A549 (cell line): ENCODE measurements at regions not wholly inside any gene's neighbourhood (a gene's known extent, or its start where the extent isn't known, plus 50 kb on each side); places are given as distances from the start of the nearest gene placed in this dataset.

ENCODE experiments used
- ATAC-seq, 2 experiments: fragments of 200-7000 bp in 1 of 2; fragments of >200 bp in 1 of 2; cut with Nextera tagmentation in 1 of 2; cut with Tn5 transposase in 1 of 2; 3 replicates each; pipeline versions ENCODE4 v1.8.0 to v1.9.1; 2018 to 2020; ENCODE audit warnings: mild to moderate bottlenecking in 1 of 2, moderate library complexity in 1 of 2
- CTCF ChIA-PET: fragments of 300-600 bp; sonication (Branson Sonifier 250); formaldehyde crosslinking; extraction: SDS; loops from one replicate; lab custom pipeline; 2021; ENCODE audit warnings: antibody characterized with exemption, inconsistent platforms; lab: Yijun Ruan, JAX
- POLR2A ChIA-PET: fragments of 350-600 bp; formaldehyde crosslinking; extraction: SDS; loops from one replicate; lab custom pipeline; 2021; ENCODE audit warnings: antibody characterized with exemption, inconsistent platforms; lab: Yijun Ruan, JAX
- DNase-seq, 2 experiments: peaks; one replicate each; pipeline versions ENCODE4 v3.0.0 to v3.0.0-alpha.2; 2011 to 2016; ENCODE audit warnings: low read depth in 1 of 2, low spot score in 1 of 2
- FAIRE-seq: peaks from 2 replicates; lab custom pipeline; 2011; peaks lifted over from hg19 to GRCh38; lab: Jason Lieb, UNC
- H3K27ac ChIP-seq, 2 experiments: fragments of >200 bp; sonication (Bioruptor Twin); formaldehyde crosslinking; 3 replicates each; pipeline ENCODE4 v1.5.1; 2016 to 2017
- H3K4me1 ChIP-seq: fragments of >200 bp; sonication (Bioruptor Twin); formaldehyde crosslinking; 3 replicates; pipeline ENCODE4 v1.6.1; 2016
- H3K4me2 ChIP-seq: fragments of >200 bp; sonication (Bioruptor Twin); formaldehyde crosslinking; 3 replicates; pipeline ENCODE4 v1.6.1; 2016
- H3K4me3 ChIP-seq: fragments of >200 bp; sonication (Bioruptor Twin); formaldehyde crosslinking; 3 replicates; pipeline ENCODE4 v1.5.1; 2016
- H3K9me3 ChIP-seq: fragments of >200 bp; sonication (Bioruptor Twin); formaldehyde crosslinking; 3 replicates; pipeline ENCODE4 v1.6.1; 2016
- BHLHE40 ChIP-seq: IDR thresholded peaks from 2 replicates; pipeline ENCODE4 v1.6.1; 2012; ENCODE audit warnings: low read depth, low read length, inconsistent platforms
- CBX2 ChIP-seq: fragments of 200-600 bp; sonication (generic); IDR thresholded peaks from 2 replicates; pipeline ENCODE4 v1.6.1; 2016; ENCODE audit warnings: low read depth, mild to moderate bottlenecking, borderline replicate concordance
- CBX8 ChIP-seq: fragments of 200-600 bp; sonication (generic); IDR thresholded peaks from 2 replicates; pipeline ENCODE4 v1.6.1; 2016
- EHF ChIP-seq: fragments of 250-450 bp; sonication (Bioruptor Pico); IDR thresholded peaks from 2 replicates; pipeline ENCODE4 v1.5.0; 2020; ENCODE audit warnings: mild to moderate bottlenecking
- ELK1 ChIP-seq: fragments of 150-350 bp; IDR thresholded peaks from 2 replicates; pipeline ENCODE4 v1.6.1; 2014; ENCODE audit warnings: low read depth, mild to moderate bottlenecking, low read length
- EP300 ChIP-seq, 2 experiments: fragments of >200 bp; sonication (Bioruptor Twin); formaldehyde crosslinking; IDR thresholded peaks; 2 replicates in 1 of 2; 3 replicates in 1 of 2; pipeline ENCODE4 v1.6.1; 2016 to 2017
- ESRRA ChIP-seq: fragments of 150-350 bp; IDR thresholded peaks from 2 replicates; pipeline ENCODE4 v1.6.1; 2014; ENCODE audit warnings: mild to moderate bottlenecking, low read length, borderline replicate concordance
- FOXS1 ChIP-seq: fragments of 250-450 bp; sonication (Bioruptor Pico); IDR thresholded peaks from 2 replicates; pipeline ENCODE4 v1.5.0; 2020; ENCODE audit warnings: mild to moderate bottlenecking, moderate library complexity
- HDAC2 ChIP-seq: fragments of 200-600 bp; sonication (generic); IDR thresholded peaks from 2 replicates; pipeline ENCODE4 v1.6.1; 2016
- HEYL ChIP-seq: fragments of 250-450 bp; sonication (Bioruptor Pico); IDR thresholded peaks from 2 replicates; pipeline ENCODE4 v1.8.0; 2021; ENCODE audit warnings: mild to moderate bottlenecking, moderate library complexity
- HOXB13 ChIP-seq: fragments of 250-450 bp; sonication (Bioruptor Pico); IDR thresholded peaks from 2 replicates; pipeline ENCODE4 v1.5.0; 2020; ENCODE audit warnings: low read depth, mild to moderate bottlenecking, moderate library complexity
- JUNB ChIP-seq: fragments of >200 bp; sonication (Bioruptor Twin); formaldehyde crosslinking; IDR thresholded peaks from 2 replicates; pipeline ENCODE4 v1.6.1; 2016
- MAFK ChIP-seq: fragments of 450-650 bp; IDR thresholded peaks from 2 replicates; pipeline ENCODE4 v1.6.1; 2014; ENCODE audit not compliant: partially characterized antibody
- NR3C1 ChIP-seq: fragments of >200 bp; sonication (Bioruptor Twin); formaldehyde crosslinking; IDR thresholded peaks from 3 replicates; pipeline ENCODE4 v1.6.1; 2017
- PBX3 ChIP-seq: IDR thresholded peaks from 2 replicates; pipeline ENCODE4 v1.6.1; 2012
- PHF8 ChIP-seq: fragments of 200-600 bp; sonication (generic); IDR thresholded peaks from 2 replicates; pipeline ENCODE4 v1.6.1; 2016; ENCODE audit warnings: low read depth, mild to moderate bottlenecking, antibody characterized with exemption, moderate library complexity, borderline replicate concordance
- POLR2A ChIP-seq: IDR thresholded peaks from 2 replicates; pipeline ENCODE4 v1.6.1; 2012; ENCODE audit warnings: mild to moderate bottlenecking, low read length
- RARB ChIP-seq: fragments of 250-450 bp; sonication (Bioruptor Pico); IDR thresholded peaks from 2 replicates; pipeline ENCODE4 v1.8.0; 2021; ENCODE audit warnings: mild to moderate bottlenecking, moderate library complexity
- RCOR1 ChIP-seq: fragments of 150-350 bp; IDR thresholded peaks from 2 replicates; pipeline ENCODE4 v1.6.1; 2014; ENCODE audit warnings: antibody characterized with exemption, low read length, low read depth
- REST ChIP-seq: fragments of 200-600 bp; sonication (generic); IDR thresholded peaks from 2 replicates; pipeline ENCODE4 v1.6.1; 2016; ENCODE audit warnings: antibody characterized with exemption, mild to moderate bottlenecking, moderate library complexity
- RFX5 ChIP-seq: fragments of 450-650 bp; IDR thresholded peaks from 2 replicates; pipeline ENCODE4 v1.7.1; 2014; ENCODE audit warnings: antibody characterized with exemption, mild to moderate bottlenecking, moderate library complexity
- TFCP2L1 ChIP-seq: fragments of 250-450 bp; sonication (Bioruptor Pico); IDR thresholded peaks from 2 replicates; pipeline ENCODE4 v1.5.0; 2021; ENCODE audit warnings: mild to moderate bottlenecking
- ZC3H11A ChIP-seq: fragments of 450-650 bp; IDR thresholded peaks from 2 replicates; pipeline ENCODE4 v1.6.1; 2014; ENCODE audit warnings: antibody characterized with exemption, mild to moderate bottlenecking
- ZFP36 ChIP-seq: fragments of 450-650 bp; IDR thresholded peaks from 2 replicates; pipeline ENCODE4 v1.6.1; 2014; ENCODE audit warnings: borderline replicate concordance; ENCODE audit not compliant: partially characterized antibody
- ZNF302 ChIP-seq: fragments of 250-450 bp; sonication (Bioruptor Pico); IDR thresholded peaks from 2 replicates; pipeline ENCODE4 v1.9.0; 2021; ENCODE audit warnings: inconsistent platforms, mild to moderate bottlenecking, moderate library complexity
- WGBS: methylation state at CpG from one replicate; pipeline ENCODE4 v1.1.6; 2017; ENCODE audit errors: missing lambda C conversion rate; 5-methylcytosine and 5-hydroxymethylcytosine counted together
- TF ChIP-seq, protein P1 (sequence below): fragments of 450-650 bp; IDR thresholded peaks from 2 replicates; pipeline ENCODE4 v1.6.1; 2014; ENCODE audit warnings: antibody characterized with exemption

GRCh38 chr5:6274846-6275543 is 103.4 kb downstream of the MED10 start:
- ATAC-seq, result no peak
- Histone ChIP-seq H3K27ac (no peak overlapping the region), H3K4me3 (no peak overlapping the region), H3K9me3 (no peaks in the 10 kb centered on the region), H3K4me1 (no peaks in the 10 kb centered on the region), H3K4me2 (no peak overlapping the region)
- TF ChIP-seq NR3C1 (no peak), RARB (CRISPR knock-in tag) (no peak), TFCP2L1 (CRISPR knock-in tag) (no peak), HEYL (CRISPR knock-in tag) (no peak), ESRRA (no peak), JUNB (no peak), RFX5 (no peak), POLR2A (no peak), EP300 (IDR thresholded peaks at IDR 0.05) (no peak)
- no peak for DNase-seq
- ChIA-PET CTCF (no interaction called here), POLR2A (no interaction called here)
- 16% methylated on average over 2 of the region's 2 CpGs for WGBS
- FAIRE-seq, result no peak

GRCh38 chr5:6273749-6274148 is 104.6 kb downstream of the MED10 start:
- Histone ChIP-seq H3K4me3 (no peak overlapping the region), H3K4me2 (no peak overlapping the region), H3K4me1 (no peaks in the 10 kb centered on the region), H3K27ac (no peak overlapping the region), H3K9me3 (no peaks in the 10 kb centered on the region)
- ChIA-PET POLR2A (no interaction called here), CTCF (no interaction called here)
- TF ChIP-seq PHF8 (no peak), REST (no peak), ELK1 (no peak), CBX8 (no peak), ZFP36 (no peak), HOXB13 (CRISPR knock-in tag) (no peak), HDAC2 (no peak), EHF (no peak), RCOR1 (no peak), BHLHE40 (no peak), POLR2A (no peak), FOXS1 (CRISPR knock-in tag) (no peak), ZNF302 (CRISPR knock-in tag) (no peak), ZC3H11A (no peak), CBX2 (no peak), PBX3 (no peak), MAFK (no peak), ESRRA (no peak)
- TF ChIP-seq, protein P1, sequence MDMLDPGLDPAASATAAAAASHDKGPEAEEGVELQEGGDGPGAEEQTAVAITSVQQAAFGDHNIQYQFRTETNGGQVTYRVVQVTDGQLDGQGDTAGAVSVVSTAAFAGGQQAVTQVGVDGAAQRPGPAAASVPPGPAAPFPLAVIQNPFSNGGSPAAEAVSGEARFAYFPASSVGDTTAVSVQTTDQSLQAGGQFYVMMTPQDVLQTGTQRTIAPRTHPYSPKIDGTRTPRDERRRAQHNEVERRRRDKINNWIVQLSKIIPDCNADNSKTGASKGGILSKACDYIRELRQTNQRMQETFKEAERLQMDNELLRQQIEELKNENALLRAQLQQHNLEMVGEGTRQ, result no peak
- ATAC-seq, result no peak
- FAIRE-seq, result no peak
- WGBS, result 22% methylated on average over 4 of the region's 4 CpGs
- no peak for DNase-seq
